ENCODE measurements at regions not wholly inside any gene's neighbourhood (a gene's known extent, or its start where the extent isn't known, plus 50 kb on each side); places are given as distances from the start of the nearest gene placed in this dataset.

DNA sequence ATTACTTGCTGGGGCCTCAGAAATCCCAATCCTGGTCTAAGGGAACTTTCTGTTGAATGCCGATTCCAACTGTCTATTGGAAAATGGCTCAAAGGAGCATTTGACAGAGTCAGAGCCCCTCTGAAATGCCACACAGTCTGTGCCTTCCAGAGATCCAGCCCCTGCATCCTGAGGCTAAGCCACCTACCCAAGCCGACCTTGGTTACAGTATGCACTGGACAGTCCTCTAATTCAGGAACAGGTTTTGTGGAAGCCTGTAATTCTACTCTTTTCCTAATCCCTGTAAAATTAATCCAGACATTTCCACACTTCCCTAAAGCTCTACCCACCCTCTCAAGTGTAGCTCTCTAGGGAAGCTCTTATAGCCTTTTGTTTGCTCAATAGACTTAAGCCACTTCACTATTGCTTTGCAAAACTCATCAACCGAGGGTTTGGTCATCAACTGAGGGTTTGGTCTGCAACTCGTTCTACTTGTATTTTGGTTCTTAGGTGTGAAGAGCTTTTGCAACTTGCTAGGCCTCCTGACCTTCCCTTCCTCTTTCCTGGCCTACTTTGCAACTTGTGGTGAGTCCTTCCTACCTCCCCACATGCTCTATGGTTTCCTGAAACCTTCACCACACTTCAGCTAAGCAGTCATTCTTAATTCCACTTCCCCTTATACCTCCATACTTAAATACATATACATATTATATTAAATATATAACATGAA, 364.8 kb downstream of the SFMBT2 start:
- H2BK12ac ChIP-seq (ENCODE audit: insufficient read length, low read depth, low read length) = no peak overlapping the region
- H2BK15ac ChIP-seq (ENCODE audit: low read depth, low read length) = no peak overlapping the region
- Mint-ChIP-seq H3K27ac (no peak overlapping the region), H3K4me3 (no peak overlapping the region), H3K27me3 (ENCODE audit: low read depth) (peaks cover 2% of the 10 kb centered on the region; the same call in 1 of the 2 replicates), H3K36me3 (ENCODE audit: insufficient read depth in 1 of 3, low read depth in 3 of 3) (no peaks in the 10 kb centered on the region; a peak in 2 of 7 replicates), H3K4me1 (no peaks in the 10 kb centered on the region), H3K9me3 (peaks cover 4 to 12% of the 10 kb centered on the region in 2 experiments)
- no peak overlapping the region for H3K23ac ChIP-seq (ENCODE audit: insufficient read length, low read depth, low read length)
- no peak overlapping the region for H2BK120ac ChIP-seq (ENCODE audit: low read depth, low read length, poor library complexity, severe bottlenecking)
- no peak overlapping the region for H4K5ac ChIP-seq (ENCODE audit: insufficient read length, low read depth, low read length)
- no peak overlapping the region for H2AK5ac ChIP-seq (ENCODE audit: insufficient read length, low read length)
- H4K91ac ChIP-seq (ENCODE audit: insufficient read length, low read depth, low read length) = no peak overlapping the region
- no peaks in the 10 kb centered on the region for H3K23me2 ChIP-seq (ENCODE audit: insufficient read length, low read depth, low read length, poor library complexity, severe bottlenecking)
- H3K9me3 ChIP-seq (ENCODE audit: control insufficient read depth, low read depth, low read length) = no peaks in the 10 kb centered on the region
- DNase-seq = no peak
- H3K4ac ChIP-seq (ENCODE audit: low read depth, low read length) = no peak overlapping the region
- H3K14ac ChIP-seq (ENCODE audit: insufficient read depth, low read length) = no peak overlapping the region
- no CpG with 5 or more reads among the region's 4 CpGs for WGBS (ENCODE audit: extremely low coverage, insufficient read length, low lambda C conversion rate)
- no peaks in the 10 kb centered on the region for H3K79me2 ChIP-seq (ENCODE audit: insufficient read depth, low read length)
- no peak overlapping the region for H2BK20ac ChIP-seq (ENCODE audit: low read depth, low read length, poor library complexity, severe bottlenecking)
- no peak overlapping the region for H3K56ac ChIP-seq (ENCODE audit: insufficient read length, low read depth, low read length)
- no peaks in the 10 kb centered on the region for H3K79me1 ChIP-seq (ENCODE audit: insufficient read depth, low read depth, low read length, poor library complexity, severe bottlenecking)
- H4K8ac ChIP-seq (replicated peaks; ENCODE audit: insufficient read length, low read depth, low read length) = no peak overlapping the region
- H3K4me2 ChIP-seq (ENCODE audit: insufficient read depth, insufficient read length, low read length) = no peak overlapping the region
- TF ChIP-seq, protein P1, sequence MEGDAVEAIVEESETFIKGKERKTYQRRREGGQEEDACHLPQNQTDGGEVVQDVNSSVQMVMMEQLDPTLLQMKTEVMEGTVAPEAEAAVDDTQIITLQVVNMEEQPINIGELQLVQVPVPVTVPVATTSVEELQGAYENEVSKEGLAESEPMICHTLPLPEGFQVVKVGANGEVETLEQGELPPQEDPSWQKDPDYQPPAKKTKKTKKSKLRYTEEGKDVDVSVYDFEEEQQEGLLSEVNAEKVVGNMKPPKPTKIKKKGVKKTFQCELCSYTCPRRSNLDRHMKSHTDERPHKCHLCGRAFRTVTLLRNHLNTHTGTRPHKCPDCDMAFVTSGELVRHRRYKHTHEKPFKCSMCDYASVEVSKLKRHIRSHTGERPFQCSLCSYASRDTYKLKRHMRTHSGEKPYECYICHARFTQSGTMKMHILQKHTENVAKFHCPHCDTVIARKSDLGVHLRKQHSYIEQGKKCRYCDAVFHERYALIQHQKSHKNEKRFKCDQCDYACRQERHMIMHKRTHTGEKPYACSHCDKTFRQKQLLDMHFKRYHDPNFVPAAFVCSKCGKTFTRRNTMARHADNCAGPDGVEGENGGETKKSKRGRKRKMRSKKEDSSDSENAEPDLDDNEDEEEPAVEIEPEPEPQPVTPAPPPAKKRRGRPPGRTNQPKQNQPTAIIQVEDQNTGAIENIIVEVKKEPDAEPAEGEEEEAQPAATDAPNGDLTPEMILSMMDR (conservative IDR thresholded peaks at IDR 0.05) = no peak
- H3K9ac ChIP-seq (ENCODE audit: extremely low read depth, insufficient read length, low read length) = no peak overlapping the region
- H4K20me1 ChIP-seq (ENCODE audit: control insufficient read depth, insufficient read depth, insufficient read length) = no peaks in the 10 kb centered on the region
- H2BK5ac ChIP-seq (ENCODE audit: insufficient read length, low read length) = no peak overlapping the region
- no peaks in the 10 kb centered on the region for H3K4me1 ChIP-seq (ENCODE audit: insufficient read depth, low read length)
- H3K27ac ChIP-seq (ENCODE audit: insufficient read length, low read depth, low read length) = no peak overlapping the region
- no peak overlapping the region for H2AFZ ChIP-seq (ENCODE audit: low read length)
- H3K27me3 ChIP-seq (ENCODE audit: insufficient read depth, low read length) = no peaks in the 10 kb centered on the region
- no peak overlapping the region for H3K18ac ChIP-seq (ENCODE audit: insufficient read length, low read depth, low read length)
- no peak overlapping the region for H3T11ph ChIP-seq (ENCODE audit: low read length)

Measured in H9 (cell line).